ENCODE measurements at regions not wholly inside any gene's neighbourhood (a gene's known extent, or its start where the extent isn't known, plus 50 kb on each side); places are given as distances from the start of the nearest gene placed in this dataset.

DNA sequence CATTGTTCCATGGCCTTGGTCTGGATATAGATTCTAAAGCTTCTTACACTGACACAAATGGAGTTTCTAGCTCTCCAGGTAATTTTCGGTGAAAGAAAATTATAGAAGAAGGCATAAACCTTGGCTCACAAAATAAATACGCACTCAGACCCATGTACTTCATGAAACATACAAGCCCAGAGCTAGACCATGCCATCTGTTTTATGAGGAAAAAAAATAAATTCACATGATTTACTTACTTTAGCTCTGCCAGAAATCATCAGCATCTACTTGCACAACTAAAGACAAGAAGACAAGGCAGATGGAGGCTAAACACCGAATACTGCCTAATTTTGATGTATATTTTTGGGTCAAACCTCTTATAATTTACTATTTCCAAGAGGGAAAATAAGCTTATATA is 197.4 kb upstream of the KLF14 start:
- no peak for DNase-seq

DNA sequence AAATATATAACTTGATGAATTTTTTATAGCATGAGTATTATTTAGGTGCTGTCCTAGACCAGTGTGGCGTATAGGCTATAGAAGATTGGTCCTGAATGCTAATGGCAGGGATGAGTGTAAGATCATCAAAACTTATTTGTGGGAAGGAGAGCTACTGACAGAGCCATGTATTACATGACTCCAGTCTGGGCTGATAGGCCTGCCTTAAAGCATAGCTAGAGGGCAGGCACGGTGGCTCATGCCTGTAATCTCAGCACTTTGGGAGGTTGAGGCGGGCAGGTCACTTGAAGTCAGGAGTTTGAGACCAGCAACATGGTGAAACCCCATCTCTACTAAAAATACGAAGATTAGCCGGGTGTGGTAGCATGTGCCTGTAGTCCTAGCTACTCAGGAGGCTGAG is 198.1 kb upstream of the KLF14 start:
- DNase-seq = no peak

DNA sequence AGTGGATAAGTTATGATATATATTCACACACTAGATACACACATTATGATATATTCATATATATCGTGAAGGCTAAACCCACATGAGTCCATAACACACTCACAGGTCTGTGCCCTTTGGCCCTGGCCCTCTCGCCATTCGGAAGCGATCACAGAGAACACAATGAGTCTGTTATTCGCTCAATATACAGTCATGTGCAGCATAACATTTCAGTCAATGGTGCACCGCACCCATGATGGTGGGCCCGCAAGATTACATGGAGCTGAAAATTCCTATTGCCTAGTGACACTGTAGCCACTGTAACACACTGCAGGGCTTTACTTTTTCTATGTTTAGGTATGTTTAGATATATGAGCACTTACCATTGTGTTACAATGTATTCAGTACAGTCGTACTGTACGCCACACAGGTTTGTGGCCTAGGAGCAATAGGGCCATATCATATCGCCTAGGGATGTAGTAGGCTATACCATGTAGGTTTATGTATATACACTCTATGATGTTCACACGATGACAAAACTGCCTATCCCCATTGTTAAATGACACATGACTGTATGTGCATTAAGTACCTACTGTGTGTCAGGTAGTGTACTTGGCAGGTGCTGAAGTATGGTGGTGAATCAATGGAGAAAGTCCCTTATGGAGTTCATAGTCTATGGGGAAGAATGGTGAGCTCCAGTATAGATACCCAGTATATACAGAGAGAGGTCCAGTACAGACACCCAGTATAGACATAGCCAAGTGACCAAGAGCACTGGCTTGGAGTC is 198.8 kb upstream of the KLF14 start:
- DNase-seq = no peak

DNA sequence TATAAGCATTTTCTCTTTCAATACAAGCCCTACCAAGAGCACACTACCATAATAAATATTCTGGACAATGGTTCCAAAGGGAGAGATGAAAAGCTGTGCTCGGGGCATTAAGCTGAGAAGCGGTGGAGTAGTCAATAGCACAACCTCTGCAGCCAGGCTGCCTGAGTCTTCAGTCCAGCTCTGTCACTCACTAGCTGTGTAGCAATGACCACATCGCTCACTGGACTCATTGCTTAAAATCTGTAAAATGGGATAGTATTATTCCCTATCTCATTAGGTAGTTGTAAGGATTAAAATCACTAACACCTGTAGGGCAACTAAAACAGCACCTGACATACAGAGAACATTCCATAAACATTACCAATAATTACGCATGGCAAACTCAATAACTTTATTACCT is 199.9 kb upstream of the KLF14 start:
- DNase-seq = no peak

DNA sequence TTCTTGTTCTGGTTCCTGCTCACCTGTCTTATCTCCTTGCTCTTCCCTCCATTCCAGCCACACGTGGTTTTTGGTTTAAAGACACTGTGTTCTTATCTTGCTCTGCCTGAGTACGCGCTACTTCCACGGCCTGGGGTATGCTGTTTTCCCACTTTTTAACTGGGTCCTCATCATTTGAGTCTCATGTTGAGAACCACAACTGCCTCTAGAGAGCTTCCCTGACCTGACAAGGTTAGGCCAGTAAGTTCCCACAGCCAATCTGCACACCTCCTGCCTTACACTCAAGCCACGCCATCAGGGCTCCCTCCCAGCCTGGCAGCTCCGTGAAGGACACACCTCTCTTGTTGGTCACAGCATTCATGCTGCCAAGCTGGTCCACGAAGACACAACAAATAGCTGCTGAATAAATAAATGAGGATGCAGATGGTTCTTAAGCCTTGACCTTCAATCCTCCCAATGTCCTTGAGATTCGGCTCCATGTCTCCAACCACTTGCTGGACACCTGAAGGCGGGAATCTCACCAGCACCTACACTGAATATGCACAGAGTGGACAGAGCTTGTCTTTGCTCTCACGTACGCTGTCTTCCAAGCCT is 201.7 kb upstream of the KLF14 start:
- no peak for DNase-seq

DNA sequence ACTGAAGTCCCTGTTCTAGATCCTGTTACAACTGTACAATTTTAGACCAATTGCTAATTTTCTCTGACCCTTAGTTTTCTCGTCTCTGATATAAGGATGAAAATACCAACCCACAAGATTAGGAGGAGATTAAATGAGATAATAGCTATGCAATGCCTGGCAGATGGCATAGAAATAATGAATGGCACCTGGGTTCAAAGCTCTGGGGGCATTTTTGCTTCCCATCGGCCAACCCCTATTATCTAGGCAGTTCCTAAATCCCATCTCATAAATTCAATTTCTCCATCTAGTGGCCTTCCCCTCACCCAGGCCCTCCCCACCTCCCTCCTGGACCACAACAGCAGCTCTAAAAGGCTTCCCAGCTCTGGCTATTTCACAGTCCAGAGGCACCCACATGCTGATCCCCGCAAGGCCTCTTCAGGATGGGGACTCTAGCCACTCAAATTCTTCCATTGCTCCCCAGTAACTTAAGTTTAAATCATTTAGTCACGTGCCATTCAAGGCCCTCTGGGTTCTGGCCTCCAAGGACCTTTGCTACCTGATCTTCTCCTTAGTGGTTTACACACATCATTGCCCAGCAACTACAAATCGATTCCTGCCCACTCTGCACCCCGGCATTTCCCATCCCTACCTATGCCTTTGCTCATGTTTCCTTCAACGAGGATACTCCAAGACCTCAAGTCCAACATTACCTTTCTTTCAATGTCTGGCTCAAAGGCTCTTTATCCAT is 202.4 kb upstream of the KLF14 start:
- DNase-seq = no peak

DNA sequence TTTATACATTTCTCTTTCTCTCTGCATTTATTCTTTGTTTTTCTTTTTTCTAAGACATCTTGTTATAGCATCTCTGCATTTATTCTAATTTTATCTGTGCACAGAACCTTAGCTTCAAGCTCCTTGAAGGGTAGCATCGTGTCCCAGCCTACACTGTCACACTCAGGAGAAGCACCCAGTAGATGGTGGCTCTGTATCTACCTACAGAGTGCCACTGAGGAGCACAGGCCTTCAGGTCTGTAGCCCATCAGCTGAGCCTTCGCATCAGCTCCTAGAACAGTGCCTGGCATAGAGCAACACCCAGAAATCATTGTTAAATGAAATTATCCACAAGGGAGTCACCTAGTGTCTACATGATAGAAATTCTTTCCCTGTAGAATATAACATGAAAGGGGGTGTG is 203.0 kb upstream of the KLF14 start:
- DNase-seq = no peak

DNA sequence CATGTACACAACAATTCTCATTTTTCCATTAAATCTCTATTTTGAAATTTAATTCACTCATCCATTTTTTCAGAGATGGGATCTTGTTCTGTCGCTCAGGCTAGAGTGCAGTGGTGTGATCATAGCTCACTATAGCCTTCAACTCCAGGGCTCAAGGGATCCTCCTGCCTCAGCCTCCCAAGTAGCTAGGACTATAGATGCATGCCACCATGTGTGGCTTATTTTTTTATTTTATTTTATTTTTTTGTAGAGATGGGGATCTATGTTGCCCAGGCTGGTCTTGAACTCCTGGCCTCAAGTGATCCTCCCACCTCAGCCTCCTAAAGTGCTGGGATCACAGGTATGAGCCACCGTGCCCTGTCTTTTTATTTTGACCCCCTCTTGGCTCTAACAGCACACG is 203.8 kb upstream of the KLF14 start:
- no peak for DNase-seq

DNA sequence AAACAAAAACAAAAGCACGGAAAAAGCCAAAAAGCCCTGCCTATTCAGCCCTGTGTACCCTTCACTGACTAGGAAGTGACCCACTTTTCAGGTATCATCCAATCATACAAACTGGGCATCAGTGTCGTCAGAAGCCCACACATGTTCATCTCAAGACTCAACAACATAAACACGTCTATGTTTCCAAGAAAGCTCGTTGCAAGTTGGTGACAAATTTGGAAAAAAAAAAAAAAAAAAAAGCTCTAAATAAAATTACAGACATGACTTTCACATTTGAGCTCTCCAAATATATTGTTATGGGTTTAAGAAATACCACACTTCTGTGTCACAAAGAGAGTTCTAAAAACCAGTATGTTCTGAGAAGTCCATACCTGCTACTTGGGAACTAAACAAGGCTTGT is 204.7 kb upstream of the KLF14 start:
- no peak for DNase-seq

DNA sequence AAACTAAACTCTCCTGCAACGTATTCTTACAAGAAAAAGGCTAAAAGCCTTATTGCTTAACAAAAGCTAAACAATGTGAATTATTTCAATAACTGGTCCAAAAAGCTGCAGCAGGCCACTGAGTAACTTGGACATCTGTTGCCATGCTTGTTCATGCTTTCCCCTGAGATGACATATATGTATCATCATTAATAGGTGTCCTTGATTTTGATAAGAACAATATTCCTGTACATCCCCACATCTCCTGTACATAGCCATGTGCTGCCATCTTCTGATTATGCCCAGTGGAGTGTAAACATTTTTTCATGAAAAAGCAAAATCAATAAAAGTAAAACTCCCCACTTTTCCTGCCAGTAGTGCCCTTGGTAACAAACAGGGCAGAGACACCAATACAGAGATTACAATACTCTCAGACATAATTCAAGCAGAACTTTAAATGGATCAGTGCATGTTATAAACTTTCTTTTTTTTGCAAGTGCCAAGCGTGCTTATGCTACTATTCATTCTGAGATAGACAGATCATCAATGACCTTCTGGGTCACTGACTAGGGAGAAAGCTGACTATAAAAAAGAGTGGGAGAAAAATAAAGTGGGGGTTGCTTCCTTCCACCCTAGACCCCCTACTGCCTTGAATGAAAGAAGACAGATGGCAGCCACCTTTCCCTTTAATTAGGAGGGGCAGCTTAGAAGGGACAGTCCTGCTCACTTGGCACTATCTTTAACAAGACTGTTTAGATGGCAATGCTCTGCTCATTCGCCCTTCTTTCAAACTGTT is 205.5 kb upstream of the KLF14 start:
- no peak for DNase-seq

DNA sequence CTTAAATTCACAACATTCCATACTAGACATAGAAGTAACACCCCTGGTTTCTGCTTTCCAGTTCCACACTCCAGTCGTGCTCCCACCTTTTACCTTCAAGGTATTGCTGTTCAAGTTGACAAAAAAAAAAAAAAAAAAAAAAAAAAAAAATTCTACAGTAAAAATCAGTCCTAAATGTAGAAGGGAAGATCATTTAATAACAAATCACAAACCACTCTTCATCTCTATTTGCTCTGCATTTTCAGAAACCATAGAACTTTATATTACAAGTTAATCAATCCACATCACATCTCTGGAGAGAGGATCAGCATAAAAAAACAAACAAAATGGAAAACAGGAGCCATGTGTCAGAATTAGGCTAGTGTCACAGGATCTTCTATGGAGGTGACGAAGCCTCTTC is 206.3 kb upstream of the KLF14 start:
- DNase-seq = no peak

DNA sequence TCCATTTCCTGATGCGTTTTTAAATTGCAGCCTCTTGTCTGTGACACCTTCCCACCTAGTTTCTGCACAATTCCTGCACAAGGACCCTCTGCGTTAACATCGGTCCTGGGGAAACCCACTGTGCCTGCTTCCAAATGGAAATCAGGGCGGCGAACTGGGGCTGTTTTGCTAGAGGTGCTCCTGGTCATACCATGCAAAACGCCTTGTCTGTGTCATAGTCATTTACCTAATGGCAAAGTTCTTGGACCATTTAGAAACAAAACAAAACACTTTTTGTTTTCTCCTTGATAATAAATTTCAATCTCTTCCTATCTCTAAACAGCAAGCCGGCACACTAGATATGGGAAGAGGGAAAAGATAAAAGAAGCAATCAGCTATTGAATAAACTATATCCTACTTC is 206.9 kb upstream of the KLF14 start:
- no peak for DNase-seq

DNA sequence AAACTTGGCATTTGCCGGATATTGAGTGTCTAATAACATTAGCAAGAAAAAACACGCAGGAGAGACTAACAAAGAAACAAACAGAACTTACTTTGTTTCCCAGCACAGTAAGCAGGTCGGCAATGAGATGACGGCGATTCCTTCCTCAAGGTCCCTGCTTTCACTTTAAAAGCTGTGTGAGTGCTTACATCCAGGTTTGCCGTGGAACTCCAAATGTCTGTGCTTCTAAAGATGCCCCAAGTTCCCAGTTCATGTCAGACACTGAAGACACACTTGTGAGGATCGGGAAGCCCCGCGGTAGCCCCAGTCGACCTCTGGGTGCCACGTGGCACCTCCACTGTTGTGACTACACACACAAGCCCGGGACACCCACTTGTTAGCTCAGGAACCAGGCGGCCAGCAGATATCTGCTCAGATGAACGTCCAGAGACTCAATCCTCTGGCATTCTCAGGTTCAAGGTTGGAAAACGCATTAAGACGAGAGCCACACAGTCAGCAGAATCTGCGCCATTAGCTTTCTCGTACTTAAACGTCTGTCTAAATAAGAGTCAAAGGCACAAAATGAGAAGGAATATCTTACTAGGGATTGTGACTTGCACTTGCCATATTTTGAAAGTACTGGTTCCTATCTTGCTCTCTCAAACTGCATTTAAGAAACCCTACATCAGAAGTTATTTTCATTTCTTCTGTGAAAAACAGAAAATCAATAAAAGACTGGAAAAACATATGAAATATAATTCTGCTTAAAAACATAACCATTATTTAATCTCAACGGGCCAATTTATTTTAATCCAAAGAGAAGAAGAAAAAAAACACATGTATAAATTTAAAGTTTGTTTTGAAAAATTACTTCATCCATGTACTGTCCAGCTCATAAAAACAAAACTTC is 207.6 kb upstream of the KLF14 start:
- DNase-seq = no peak

DNA sequence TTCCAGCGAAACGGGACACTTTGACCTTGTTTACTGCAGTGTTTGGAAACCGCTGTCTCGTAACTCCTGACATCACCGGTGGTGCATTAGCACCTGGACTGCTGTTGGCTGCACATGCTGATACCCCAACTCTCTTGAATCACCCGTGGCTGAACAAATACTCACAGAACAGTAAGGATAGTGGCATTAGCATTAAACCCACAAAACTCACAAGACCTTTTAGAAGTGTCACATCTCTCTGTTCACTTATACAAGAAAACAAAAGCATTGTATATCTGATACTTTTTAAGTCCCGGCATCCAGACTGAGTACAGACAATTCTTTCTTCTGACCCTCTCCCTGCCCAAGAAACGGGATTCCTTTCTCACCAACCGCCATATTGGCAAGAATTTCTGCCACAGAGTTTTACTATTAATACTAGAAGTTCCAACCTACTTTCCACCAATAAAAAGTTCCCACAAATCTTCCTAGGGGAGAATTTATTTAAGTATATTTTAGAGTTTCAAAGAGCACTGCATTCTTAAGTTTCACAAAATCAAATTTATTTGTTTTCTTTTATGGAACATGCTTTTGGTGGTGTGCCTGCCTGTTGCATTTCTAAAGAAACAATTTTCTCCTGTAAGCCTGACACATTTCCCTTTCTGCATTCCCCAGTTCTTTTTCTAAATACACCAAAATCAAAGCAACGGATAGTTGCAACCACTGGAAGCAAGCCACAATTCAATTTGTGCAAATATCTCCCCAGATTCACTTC is 208.4 kb upstream of the KLF14 start:
- DNase-seq = no peak

DNA sequence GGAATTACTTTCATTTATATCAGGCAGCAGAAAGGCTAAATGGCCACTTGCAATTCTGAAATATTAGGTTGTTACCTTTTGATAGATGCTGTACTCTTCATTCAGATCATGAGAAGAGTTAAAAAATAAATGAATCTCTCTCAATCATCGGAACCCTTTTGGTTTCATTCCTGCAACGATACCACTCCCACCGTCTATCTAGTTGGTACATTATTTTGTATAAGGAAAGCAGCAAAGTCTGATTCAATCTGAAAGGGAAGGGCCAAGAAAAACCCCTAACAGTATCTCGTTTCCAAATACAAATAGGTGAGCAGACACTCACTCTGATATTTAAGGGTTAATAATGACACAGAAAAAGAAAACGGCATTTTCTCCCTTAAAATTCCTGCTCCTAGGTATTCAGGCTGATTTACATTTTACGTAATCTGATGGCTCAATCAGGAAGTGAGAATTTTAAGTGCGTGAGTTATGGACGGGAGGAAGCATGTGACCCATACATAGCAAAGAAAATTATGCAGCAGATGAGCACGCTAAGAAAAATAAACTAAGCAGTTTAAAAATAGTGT is 209.4 kb upstream of the KLF14 start:
- DNase-seq = no peak

DNA sequence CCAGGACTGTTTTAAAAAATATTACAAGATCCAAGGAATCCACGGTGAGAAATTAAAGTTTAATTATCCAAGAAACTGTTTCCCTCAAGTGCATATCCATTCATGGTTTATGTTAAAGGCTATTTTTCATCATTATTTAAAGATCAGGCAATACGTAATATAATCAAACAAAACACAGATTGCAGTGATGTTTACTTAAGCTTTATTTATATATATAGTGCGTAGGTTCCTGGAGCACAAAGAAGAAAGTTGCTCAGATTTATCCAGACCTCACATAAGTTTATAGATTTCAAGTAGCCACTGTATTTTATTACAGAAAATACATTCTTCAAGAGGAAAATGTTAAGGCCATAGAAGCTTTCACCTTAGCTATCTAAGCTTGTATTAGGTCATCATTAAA is 210.0 kb upstream of the KLF14 start:
- DNase-seq = no peak

DNA sequence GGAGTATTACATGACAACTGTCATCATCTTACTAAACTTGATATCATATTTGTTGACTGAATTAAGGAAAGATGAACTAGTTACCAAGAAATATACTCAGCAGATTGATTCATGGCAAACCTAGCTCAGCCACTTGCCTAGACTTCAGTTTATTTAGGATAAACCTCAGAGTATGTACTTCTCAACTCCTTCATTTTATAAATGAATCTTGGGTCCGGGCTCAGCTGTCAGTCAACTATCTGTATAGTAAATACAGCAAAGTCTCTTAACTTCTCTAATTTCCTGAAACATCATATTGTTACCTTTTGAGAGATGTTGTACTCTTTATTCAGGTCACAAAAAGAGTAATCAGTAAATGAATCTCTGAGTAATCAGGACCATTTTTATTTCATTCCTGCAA is 211.0 kb upstream of the KLF14 start:
- no peak for DNase-seq

DNA sequence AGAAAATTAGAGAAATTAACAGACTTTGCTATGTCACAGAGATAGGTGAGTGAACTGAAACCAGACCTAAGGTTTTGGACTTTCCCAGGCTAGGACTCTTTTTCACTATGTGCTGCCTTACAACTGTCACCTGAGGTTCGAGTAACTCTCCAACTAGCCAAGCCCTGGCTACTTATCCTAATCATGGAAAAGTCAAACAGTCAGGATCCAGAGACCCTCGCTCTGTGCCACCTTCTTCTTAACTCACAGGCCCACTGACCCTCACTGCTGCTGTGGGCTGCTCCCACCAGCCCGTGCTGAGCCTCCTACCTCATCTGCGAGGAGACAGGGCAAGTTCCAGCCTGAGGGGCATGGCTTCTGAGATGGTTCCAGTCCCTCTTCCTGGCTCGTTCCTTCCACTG is 211.4 kb upstream of the KLF14 start:
- DNase-seq = no peak

DNA sequence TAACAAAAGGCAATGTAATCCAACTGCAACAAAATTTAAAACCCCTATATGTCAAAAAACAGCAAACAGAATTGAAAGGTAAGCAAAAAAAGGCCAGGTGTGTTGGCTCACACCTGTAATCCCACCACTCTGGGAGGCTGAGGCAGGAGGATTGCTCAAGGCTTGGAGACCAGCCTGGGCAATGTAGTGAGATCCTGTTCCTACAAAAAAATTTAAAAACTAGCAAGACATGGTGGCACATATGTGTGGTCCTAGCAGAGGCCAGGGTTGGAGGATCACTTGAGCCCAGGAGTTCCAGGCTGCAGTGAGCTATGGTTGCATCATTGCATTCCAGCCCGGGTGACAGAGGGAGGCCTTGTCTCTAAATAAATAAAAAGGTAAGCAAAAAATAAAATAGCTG is 212.1 kb upstream of the KLF14 start:
- DNase-seq = no peak

DNA sequence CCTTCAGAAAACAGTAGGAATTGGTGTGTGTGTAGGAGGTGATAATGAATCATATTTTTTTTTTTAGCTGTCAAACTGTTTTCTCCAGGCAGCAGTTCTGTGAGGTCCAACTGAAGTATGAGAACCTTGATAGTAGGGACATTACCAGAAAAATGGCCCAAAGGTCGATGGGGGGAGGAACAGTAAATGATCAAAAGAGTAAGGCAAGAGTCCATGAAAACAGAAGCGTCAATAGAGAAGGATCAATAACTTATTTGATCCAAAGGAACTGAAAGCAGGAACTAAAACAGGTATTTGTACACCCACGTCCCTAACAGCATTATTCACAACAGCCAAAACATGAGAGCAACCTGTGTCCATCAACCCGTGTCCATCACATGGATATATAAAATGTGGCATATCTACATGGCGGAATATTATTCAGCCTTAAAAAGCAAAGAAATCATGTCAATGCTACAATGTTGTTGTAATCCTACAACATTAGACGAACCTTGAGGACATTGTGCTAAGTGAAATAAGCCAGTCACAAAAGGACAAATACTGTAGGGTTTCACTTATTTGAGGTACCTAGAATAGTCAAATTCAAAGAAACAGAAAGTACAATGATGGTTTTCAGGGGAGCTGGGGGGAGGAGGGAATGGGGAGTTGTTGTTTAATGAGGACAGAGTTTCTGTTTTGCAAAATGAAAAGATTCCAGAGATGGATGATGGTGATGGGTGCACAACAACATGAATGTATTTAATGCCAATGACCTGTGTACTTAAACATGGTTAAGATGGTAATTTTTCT is 214.0 kb upstream of the KLF14 start:
- no peak for DNase-seq

DNA sequence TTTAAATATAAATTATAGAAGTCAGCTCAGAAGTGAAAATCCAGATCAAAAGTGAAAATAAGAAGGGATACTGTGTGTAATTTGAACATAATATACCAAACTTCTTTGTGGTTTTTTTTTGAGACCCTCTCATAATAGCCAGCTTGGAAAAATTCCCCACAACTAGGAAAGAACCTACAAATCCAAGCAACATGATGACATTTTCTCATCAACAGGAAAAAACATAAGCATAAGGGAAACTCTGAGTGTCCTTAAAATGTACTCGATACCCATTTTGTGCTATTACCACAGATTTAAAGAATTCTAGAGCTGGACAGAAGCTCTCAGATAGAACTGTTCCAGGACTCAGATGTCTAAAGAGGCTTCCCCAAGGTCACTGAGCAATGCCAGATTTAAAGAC is 214.8 kb upstream of the KLF14 start:
- no peak for DNase-seq
